ENCODE measurements at regions not wholly inside any gene's neighbourhood (a gene's known extent, or its start where the extent isn't known, plus 50 kb on each side); places are given as distances from the start of the nearest gene placed in this dataset.

DNA sequence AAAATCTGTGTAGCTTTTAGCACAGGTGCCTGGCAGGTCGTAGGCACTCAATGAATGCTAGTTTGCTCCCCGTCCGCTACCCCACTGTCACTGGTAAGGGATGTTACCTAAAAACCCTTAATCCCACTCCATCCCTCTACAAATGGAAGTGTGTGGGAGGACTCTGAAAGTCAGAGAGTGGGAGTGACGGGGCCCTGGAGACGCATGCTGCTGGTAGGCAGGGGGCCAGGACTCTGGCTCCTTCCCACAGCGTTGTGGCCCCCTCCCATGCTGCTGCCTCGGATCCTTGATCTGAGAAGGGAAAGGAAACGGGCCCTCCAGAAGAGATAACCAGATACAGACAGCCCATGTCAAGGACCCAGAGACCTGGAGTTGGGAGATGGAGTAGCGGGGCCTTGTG is 249.3 kb downstream of the HAUS1 start:
- TF ChIP-seq, protein P1, sequence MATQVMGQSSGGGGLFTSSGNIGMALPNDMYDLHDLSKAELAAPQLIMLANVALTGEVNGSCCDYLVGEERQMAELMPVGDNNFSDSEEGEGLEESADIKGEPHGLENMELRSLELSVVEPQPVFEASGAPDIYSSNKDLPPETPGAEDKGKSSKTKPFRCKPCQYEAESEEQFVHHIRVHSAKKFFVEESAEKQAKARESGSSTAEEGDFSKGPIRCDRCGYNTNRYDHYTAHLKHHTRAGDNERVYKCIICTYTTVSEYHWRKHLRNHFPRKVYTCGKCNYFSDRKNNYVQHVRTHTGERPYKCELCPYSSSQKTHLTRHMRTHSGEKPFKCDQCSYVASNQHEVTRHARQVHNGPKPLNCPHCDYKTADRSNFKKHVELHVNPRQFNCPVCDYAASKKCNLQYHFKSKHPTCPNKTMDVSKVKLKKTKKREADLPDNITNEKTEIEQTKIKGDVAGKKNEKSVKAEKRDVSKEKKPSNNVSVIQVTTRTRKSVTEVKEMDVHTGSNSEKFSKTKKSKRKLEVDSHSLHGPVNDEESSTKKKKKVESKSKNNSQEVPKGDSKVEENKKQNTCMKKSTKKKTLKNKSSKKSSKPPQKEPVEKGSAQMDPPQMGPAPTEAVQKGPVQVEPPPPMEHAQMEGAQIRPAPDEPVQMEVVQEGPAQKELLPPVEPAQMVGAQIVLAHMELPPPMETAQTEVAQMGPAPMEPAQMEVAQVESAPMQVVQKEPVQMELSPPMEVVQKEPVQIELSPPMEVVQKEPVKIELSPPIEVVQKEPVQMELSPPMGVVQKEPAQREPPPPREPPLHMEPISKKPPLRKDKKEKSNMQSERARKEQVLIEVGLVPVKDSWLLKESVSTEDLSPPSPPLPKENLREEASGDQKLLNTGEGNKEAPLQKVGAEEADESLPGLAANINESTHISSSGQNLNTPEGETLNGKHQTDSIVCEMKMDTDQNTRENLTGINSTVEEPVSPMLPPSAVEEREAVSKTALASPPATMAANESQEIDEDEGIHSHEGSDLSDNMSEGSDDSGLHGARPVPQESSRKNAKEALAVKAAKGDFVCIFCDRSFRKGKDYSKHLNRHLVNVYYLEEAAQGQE (tag by site-specific recombination; IDR thresholded peaks at IDR 0.05) = no peak
- TF ChIP-seq ZNF140 (tag by site-specific recombination; IDR thresholded peaks at IDR 0.05) (no peak), PRDM1 (tag by site-specific recombination; IDR thresholded peaks at IDR 0.05) (no peak), ZNF530 (tag by site-specific recombination; IDR thresholded peaks at IDR 0.05; ENCODE audit: low read depth) (no peak), SP2 (tag by site-specific recombination; IDR thresholded peaks at IDR 0.05) (no peak), ZBTB8A (tag by site-specific recombination; IDR thresholded peaks at IDR 0.05) (no peak), ZBTB17 (tag by site-specific recombination; IDR thresholded peaks at IDR 0.05) (no peak), ZNF391 (tag by site-specific recombination; IDR thresholded peaks at IDR 0.05; ENCODE audit: borderline replicate concordance, low read depth) (no peak), KLF1 (tag by site-specific recombination; IDR thresholded peaks at IDR 0.05) (no peak), ZNF776 (tag by site-specific recombination; IDR thresholded peaks at IDR 0.05; ENCODE audit: borderline replicate concordance) (no peak)
- TF ChIP-seq, protein P2, sequence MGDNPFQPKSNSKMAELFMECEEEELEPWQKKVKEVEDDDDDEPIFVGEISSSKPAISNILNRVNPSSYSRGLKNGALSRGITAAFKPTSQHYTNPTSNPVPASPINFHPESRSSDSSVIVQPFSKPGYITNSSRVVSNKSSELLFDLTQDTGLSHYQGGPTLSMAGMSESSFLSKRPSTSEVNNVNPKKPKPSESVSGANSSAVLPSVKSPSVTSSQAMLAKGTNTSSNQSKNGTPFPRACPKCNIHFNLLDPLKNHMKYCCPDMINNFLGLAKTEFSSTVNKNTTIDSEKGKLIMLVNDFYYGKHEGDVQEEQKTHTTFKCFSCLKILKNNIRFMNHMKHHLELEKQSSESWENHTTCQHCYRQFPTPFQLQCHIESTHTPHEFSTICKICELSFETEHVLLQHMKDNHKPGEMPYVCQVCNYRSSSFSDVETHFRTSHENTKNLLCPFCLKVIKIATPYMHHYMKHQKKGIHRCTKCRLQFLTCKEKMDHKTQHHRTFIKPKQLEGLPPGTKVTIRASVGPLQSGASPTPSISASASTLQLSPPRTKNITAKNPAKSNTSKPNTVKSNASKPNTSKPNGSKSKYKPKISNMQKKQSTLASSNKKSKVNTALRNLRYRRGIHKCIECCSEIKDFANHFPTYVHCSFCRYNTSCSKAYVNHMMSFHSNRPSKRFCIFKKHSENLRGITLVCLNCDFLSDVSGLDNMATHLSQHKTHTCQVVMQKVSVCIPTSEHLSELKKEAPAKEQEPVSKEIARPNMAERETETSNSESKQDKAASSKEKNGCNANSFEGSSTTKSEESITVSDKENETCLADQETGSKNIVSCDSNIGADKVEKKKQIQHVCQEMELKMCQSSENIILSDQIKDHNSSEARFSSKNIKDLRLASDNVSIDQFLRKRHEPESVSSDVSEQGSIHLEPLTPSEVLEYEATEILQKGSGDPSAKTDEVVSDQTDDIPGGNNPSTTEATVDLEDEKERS (tag by site-specific recombination; IDR thresholded peaks at IDR 0.05) = no peak
- TF ChIP-seq, protein P3, sequence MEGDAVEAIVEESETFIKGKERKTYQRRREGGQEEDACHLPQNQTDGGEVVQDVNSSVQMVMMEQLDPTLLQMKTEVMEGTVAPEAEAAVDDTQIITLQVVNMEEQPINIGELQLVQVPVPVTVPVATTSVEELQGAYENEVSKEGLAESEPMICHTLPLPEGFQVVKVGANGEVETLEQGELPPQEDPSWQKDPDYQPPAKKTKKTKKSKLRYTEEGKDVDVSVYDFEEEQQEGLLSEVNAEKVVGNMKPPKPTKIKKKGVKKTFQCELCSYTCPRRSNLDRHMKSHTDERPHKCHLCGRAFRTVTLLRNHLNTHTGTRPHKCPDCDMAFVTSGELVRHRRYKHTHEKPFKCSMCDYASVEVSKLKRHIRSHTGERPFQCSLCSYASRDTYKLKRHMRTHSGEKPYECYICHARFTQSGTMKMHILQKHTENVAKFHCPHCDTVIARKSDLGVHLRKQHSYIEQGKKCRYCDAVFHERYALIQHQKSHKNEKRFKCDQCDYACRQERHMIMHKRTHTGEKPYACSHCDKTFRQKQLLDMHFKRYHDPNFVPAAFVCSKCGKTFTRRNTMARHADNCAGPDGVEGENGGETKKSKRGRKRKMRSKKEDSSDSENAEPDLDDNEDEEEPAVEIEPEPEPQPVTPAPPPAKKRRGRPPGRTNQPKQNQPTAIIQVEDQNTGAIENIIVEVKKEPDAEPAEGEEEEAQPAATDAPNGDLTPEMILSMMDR (tag by site-specific recombination; IDR thresholded peaks at IDR 0.05) = no peak
